IPS-15b (cell line): ENCODE measurements at regions not wholly inside any gene's neighbourhood (a gene's known extent, or its start where the extent isn't known, plus 50 kb on each side); places are given as distances from the start of the nearest gene placed in this dataset.

ENCODE experiments used
- H3K27me3 ChIP-seq: one replicate; pipeline ENCODE4 v1.6.1; 2013; ENCODE audit warnings: low read length; ENCODE audit not compliant: control insufficient read depth, insufficient read depth
- H3K36me3 ChIP-seq: one replicate; pipeline ENCODE4 v1.6.1; 2013; ENCODE audit warnings: low read length; ENCODE audit not compliant: control insufficient read depth, insufficient read depth
- H3K4me1 ChIP-seq: one replicate; pipeline ENCODE4 v1.6.1; 2013; ENCODE audit warnings: mild to moderate bottlenecking, low read length; ENCODE audit not compliant: control insufficient read depth, insufficient read depth
- H3K4me3 ChIP-seq: one replicate; pipeline ENCODE4 v1.5.1; 2013; ENCODE audit warnings: low read depth, low read length
- H3K9ac ChIP-seq: one replicate; pipeline ENCODE4 v1.6.1; 2013; ENCODE audit warnings: low read depth, mild to moderate bottlenecking, low read length
- H3K9me3 ChIP-seq: one replicate; pipeline ENCODE4 v1.6.1; 2013; ENCODE audit warnings: mild to moderate bottlenecking, low read length; ENCODE audit not compliant: control insufficient read depth, insufficient read depth

DNA sequence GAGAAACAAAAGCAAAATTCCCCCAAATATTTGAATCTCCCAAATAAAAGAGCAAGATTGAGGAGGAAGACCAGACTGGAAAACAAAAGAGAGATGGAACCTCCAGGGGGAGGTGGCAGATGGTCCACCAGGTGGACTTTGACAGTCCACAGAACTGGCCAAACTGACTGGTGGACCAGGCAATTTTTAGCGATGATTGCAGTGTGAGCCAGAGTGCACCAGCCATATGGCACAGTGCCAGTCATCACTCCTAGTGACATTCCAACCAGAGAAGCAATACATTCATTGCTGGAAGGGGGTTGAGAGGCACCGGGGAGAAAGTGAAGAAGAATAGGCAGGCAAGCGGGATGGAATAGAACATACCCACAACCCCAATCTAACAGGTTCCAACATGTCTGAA is 182.9 kb downstream of the EXOC5 start:
- Histone ChIP-seq H3K4me1 (peaks cover 4% of the 10 kb centered on the region), H3K9ac (no peak overlapping the region), H3K36me3 (no peaks in the 10 kb centered on the region), H3K9me3 (no peaks in the 10 kb centered on the region), H3K27me3 (no peaks in the 10 kb centered on the region), H3K4me3 (no peak overlapping the region)

DNA sequence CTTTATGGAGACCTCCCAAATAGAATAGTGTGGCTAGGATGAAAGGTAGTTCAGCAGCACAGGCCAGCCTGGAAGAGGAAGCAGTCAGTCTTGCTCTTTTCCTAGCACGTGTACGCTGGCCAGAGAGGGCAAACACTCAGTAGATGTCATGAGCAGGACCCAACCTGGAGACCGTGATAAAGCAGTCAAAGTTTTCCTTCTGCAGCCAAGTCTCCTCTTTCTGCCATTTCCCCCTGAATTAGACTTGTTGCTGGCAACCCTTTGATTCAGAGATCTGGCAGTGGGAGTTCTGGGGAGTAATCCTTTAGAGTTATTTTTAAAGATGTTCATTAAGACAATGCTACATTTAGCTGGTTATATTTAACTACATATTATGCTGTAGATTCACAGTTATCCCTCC is 183.7 kb downstream of the EXOC5 start:
- H3K4me1 ChIP-seq, result peaks cover 8% of the 10 kb centered on the region

DNA sequence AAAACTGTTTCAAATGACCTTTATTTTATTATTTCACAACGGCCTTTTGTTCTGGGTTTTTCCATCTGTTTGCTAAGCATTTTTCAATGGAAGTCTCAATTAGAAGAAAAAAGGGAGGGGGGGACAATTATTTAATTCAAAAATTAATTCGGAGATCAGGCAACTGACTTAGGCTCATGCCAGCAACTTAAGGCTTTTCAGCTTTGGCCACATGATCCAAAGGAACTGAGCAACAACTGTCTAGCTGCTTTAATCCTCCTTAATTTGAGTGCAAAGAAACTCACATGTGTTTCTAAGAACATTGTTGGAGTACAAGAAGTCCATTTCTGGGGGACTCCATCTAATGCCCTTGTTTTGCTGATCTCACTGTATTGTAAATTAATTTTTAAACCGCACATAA is 188.0 kb downstream of the EXOC5 start:
- H3K4me3 ChIP-seq, result no peak overlapping the region
- H3K4me1 ChIP-seq, result peaks cover 8% of the 10 kb centered on the region
- H3K9me3 ChIP-seq, result no peaks in the 10 kb centered on the region
- H3K27me3 ChIP-seq, result no peaks in the 10 kb centered on the region
- H3K36me3 ChIP-seq, result no peaks in the 10 kb centered on the region
- no peak overlapping the region for H3K9ac ChIP-seq

More for the DNA sequence above, 183.7 kb downstream of the EXOC5 start:
- Histone ChIP-seq H3K27me3 (no peaks in the 10 kb centered on the region), H3K9ac (no peak overlapping the region), H3K36me3 (no peaks in the 10 kb centered on the region), H3K9me3 (no peaks in the 10 kb centered on the region), H3K4me3 (no peak overlapping the region)

DNA sequence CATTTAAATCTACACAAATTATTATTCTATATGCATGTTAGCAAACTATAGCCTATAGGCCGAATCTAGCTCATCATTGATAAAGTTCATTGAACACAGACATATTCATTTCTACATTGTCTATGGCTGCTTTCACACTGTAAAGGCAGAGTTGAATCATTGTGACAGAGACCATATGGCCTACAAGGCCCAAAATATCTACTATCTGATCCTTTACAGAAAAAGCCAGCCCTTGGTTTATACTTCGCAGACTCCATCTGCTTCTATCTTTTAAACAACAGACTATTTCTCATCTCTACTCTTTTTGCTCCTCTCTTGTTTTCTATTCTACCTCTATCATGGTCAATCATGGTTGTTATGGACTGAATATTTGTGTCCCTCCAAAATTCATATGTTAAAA is 190.7 kb downstream of the EXOC5 start:
- Histone ChIP-seq H3K9me3 (no peaks in the 10 kb centered on the region), H3K27me3 (no peaks in the 10 kb centered on the region), H3K4me1 (peaks cover 8% of the 10 kb centered on the region), H3K36me3 (no peaks in the 10 kb centered on the region), H3K9ac (no peak overlapping the region), H3K4me3 (no peak overlapping the region)

DNA sequence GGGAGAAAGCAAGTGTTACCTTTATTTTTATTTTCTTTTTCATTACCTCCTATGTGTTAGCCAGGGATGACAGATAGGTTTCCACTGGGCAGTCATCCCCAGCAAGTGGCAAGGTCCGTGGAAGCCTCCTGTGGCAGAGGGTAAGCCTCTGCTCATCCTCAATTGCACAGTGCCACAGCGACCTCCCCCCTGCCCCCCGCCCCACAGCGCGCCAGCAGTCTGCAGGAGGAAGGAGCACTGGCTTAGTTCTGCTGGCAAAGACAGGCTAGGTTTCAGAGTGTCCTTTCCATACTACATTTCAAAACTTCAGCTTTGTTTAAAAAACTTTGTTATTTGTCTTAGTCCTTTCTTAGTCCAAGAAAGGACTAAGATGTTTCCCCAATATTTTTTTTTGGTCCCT is 194.7 kb downstream of the EXOC5 start:
- Histone ChIP-seq H3K4me1 (no peaks in the 10 kb centered on the region), H3K4me3 (no peak overlapping the region), H3K36me3 (no peaks in the 10 kb centered on the region), H3K9me3 (no peaks in the 10 kb centered on the region), H3K9ac (no peak overlapping the region), H3K27me3 (no peaks in the 10 kb centered on the region)

DNA sequence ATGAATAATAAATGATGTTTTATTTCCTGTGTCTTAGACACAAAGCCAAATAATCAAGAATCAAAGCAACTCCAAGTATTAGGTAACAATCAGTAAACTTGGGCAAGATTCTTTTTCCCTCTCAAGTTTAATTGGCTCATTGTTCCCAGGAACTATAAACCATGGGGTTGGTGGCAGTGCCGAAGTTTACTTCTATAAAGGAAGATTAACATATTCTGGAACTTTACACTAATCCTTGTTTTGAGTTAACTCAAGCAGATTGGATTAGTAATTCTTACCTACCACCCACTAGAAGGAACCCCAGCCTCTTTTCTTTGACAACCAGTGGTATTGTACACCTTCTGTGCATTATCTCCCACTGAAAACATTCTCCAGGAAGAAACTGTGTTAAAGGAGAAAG is 197.1 kb downstream of the EXOC5 start:
- no peak overlapping the region for H3K4me3 ChIP-seq
- H3K36me3 ChIP-seq, result no peaks in the 10 kb centered on the region
- no peaks in the 10 kb centered on the region for H3K9me3 ChIP-seq
- H3K9ac ChIP-seq, result no peak overlapping the region
- no peaks in the 10 kb centered on the region for H3K27me3 ChIP-seq
- H3K4me1 ChIP-seq, result no peaks in the 10 kb centered on the region

DNA sequence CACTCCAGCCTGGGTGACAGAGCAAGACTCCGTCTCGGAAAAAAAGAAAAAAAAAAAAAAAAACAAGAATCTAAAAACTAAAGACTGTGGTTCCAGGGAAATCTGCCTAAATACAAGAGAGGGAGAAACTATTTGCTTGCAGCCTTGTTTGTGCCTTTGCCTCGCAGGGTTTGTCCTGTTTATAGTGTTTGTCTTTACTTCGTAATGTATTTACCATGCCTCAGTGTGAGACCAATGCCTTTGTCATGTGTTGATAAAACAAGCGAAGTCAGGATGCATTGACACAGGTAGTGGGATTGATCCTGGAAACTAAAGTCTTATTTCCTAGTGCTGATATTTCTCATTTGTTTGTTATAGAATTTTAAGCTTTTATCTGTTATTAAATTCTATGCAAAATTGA is 199.0 kb downstream of the EXOC5 start:
- H3K4me1 ChIP-seq, result no peaks in the 10 kb centered on the region
- no peak overlapping the region for H3K4me3 ChIP-seq
- no peaks in the 10 kb centered on the region for H3K36me3 ChIP-seq
- H3K9me3 ChIP-seq, result no peaks in the 10 kb centered on the region
- H3K27me3 ChIP-seq, result no peaks in the 10 kb centered on the region
- no peak overlapping the region for H3K9ac ChIP-seq

DNA sequence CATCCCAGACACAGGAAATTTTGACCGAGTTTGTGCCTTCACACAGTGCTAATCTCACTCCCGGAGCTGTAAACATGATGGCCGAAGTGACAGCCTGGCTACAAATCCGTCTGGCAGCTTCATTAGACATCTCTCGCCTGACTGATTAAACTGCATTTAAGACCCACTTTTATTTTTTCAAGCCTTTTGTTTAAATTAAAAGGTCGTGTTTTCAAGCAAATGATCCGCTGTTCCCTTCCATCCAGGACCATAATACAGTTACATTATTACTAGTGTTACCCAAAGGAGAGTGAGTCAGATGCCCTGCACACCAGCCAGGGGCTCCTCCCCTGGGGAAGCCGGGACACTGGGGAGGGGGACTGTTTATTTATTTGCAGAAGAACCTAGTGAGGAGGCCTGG is 200.2 kb downstream of the EXOC5 start:
- Histone ChIP-seq H3K27me3 (no peaks in the 10 kb centered on the region), H3K9ac (no peak overlapping the region), H3K9me3 (no peaks in the 10 kb centered on the region), H3K4me1 (no peaks in the 10 kb centered on the region), H3K36me3 (no peaks in the 10 kb centered on the region), H3K4me3 (no peak overlapping the region)

DNA sequence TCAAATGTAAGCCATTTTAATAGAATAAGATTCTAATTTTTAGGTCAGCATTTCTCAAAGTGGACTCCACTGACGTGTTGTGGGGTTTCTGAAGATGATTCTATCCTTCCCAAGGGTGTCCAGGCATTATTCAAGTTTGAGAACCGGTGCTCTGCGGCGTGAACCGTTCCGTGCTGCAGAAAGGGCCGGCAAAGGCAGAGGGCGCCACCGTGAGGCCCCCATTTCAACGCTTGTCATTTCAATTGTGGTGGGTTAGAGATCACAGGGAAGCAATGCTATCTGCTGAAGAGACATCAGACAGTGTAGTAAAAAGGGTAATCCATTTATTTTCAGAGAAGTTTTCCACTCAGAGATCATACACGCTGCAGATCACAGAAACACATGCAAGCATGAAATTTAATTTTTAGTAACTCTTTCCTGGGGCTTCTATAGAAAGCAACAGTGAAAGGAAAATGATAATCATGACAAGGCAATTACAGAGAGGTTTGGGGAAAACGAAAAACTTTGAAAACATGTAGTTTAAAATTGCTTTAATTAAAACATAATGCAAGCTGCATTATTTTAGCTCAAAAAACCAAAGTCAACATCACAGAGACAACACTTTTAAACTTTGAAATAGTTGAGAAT is 201.7 kb downstream of the EXOC5 start:
- Histone ChIP-seq H3K4me1 (no peaks in the 10 kb centered on the region), H3K9ac (no peak overlapping the region), H3K27me3 (no peaks in the 10 kb centered on the region), H3K4me3 (no peak overlapping the region), H3K36me3 (no peaks in the 10 kb centered on the region), H3K9me3 (no peaks in the 10 kb centered on the region)

DNA sequence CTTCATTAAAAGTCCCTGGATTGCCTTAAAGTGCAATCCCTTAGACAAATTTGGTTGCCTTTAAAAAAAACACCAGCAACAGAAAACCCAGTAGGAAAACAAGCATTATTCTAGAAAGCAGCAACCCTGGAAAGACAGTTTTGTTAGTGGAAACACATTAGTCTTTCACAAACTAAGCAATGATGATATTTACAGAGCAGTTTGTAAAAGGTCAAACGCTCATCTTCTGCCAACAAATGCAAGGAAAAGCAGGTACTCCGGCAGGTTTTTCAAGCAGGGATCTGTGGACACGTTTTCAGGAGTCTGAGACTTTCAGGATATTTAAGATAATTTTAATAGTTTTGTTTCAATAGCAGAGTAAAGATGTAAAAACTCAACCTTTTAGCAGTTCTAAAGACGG is 202.2 kb downstream of the EXOC5 start:
- H3K36me3 ChIP-seq, result no peaks in the 10 kb centered on the region
- H3K4me1 ChIP-seq, result no peaks in the 10 kb centered on the region
- H3K9me3 ChIP-seq, result no peaks in the 10 kb centered on the region
- no peak overlapping the region for H3K4me3 ChIP-seq
- no peaks in the 10 kb centered on the region for H3K27me3 ChIP-seq
- H3K9ac ChIP-seq, result no peak overlapping the region

DNA sequence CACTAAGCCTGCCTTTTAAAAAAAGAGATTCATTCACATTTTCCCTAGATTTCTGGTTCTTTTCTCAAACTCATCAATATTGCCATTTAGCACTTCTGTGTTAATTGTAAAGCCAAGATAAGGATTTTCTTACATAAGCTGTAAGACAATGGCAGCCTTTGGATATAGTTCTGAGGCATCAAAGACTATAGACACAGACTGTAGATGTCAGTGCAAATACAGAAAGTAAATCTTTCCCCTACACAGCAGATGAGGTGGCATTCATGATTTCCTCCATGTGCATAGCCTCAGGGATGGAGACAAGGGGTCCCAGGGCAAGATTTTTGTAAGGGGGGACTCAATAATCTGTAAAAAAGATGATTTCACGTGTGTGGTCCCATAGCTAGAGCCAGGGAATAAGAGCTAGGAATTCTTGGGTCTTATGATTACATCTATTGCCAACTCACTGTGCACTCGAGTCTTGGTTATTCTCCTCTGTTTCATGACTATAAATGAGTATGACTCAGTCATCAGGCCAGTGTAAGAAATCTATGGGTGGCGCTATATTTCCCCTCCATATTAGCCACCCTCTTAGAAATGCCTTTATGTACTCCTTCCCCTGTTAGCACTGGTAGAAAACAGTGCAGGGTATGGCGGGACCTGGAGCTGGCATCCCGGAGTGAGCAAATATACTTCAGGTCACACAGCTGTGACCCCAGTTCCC is 207.5 kb downstream of the EXOC5 start:
- no peak overlapping the region for H3K4me3 ChIP-seq
- no peaks in the 10 kb centered on the region for H3K9me3 ChIP-seq
- no peaks in the 10 kb centered on the region for H3K27me3 ChIP-seq
- H3K4me1 ChIP-seq, result peaks cover 8% of the 10 kb centered on the region
- H3K9ac ChIP-seq, result no peak overlapping the region
- no peaks in the 10 kb centered on the region for H3K36me3 ChIP-seq

DNA sequence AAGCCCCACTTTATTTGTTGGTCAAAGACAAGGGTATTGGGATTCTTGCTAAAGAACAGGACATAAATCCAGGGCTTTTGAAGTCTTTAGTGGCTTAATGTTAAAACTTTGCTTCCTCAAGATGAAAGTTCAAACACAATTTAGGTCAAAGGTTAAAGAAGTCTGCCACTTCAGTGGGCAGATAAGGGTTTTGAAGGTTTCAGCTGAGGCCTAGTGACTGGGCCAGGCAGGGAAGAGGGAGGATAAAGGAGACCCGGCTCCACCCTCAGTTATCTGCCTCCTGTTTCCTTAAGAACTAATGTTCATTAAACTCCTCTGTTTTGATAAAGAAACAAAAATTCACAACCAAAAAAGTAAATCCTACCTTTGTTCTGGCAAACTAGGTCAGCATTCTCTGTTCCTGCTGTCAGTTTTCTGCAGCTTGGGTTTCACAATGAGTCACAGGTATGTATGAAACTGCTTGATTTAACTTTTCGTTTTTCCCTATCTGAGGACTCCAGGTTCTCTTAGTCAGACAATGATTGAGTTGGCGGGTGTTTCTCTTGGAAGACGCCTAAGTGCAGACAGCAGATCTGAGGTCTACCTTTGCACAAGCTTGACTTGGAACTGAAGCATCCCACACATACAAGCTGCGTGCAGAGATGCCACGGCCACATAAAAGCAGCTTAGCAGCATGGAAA is 208.3 kb downstream of the EXOC5 start:
- no peaks in the 10 kb centered on the region for H3K36me3 ChIP-seq
- H3K4me1 ChIP-seq, result peaks cover 8% of the 10 kb centered on the region
- no peaks in the 10 kb centered on the region for H3K27me3 ChIP-seq
- no peak overlapping the region for H3K4me3 ChIP-seq
- H3K9me3 ChIP-seq, result no peaks in the 10 kb centered on the region
- H3K9ac ChIP-seq, result no peak overlapping the region
